IMR-90 (cell line): ENCODE measurements at regions not wholly inside any gene's neighbourhood (a gene's known extent, or its start where the extent isn't known, plus 50 kb on each side); places are given as distances from the start of the nearest gene placed in this dataset.

Experiments used
- ATAC-seq: fragments of 200-7000 bp; cut with Tn5 transposase; 2 replicates; pipeline ENCODE4 v1.9.1; 2020; ENCODE audit warnings: low read depth, mild to moderate bottlenecking, moderate library complexity
- BruUV-seq: library from RNA; stranded (reverse); fragments of 400-500 nt; replicated peaks from 2 replicates; lab custom pipeline; 2021; lab: Mats Ljungman, UMichigan
- CTCF ChIA-PET: fragments of 300-600 bp; formaldehyde crosslinking; extraction: SDS; loops from one replicate; lab custom pipeline; 2021; ENCODE audit warnings: antibody characterized with exemption; lab: Yijun Ruan, JAX
- POLR2A ChIA-PET: fragments of 300-600 bp; sonication (Branson Sonifier 250); formaldehyde crosslinking; loops from one replicate; lab custom pipeline; 2022; ENCODE audit warnings: antibody characterized with exemption; ENCODE audit not compliant: unreplicated experiment; lab: Charles Lee
- DNase-seq: peaks from one replicate; pipeline ENCODE4 v3.0.0; 2013
- H2AFZ ChIP-seq: replicated peaks from 2 replicates; pipeline ENCODE3; 2013; ENCODE audit warnings: low read length, mild to moderate bottlenecking; ENCODE audit not compliant: poor library complexity
- H2AK5ac ChIP-seq: 2 replicates; pipeline ENCODE4 v1.6.1; 2013; ENCODE audit warnings: low read depth, low read length, inconsistent platforms
- H2AK9ac ChIP-seq: replicated peaks from 2 replicates; pipeline ENCODE3; 2013; ENCODE audit warnings: mild to moderate bottlenecking, low read depth, low read length, moderate library complexity; ENCODE audit not compliant: poor library complexity
- H2BK120ac ChIP-seq: 2 replicates; pipeline ENCODE4 v1.6.1; 2013; ENCODE audit warnings: low read depth, low read length, inconsistent platforms
- H2BK15ac ChIP-seq: 3 replicates; pipeline ENCODE4 v1.6.1; 2013; ENCODE audit warnings: low read depth, low read length, inconsistent platforms
- H2BK20ac ChIP-seq: 2 replicates; pipeline ENCODE4 v1.6.1; 2013; ENCODE audit warnings: low read depth, mild to moderate bottlenecking, inconsistent platforms, low read length, moderate library complexity
- H2BK5ac ChIP-seq: 2 replicates; pipeline ENCODE4 v1.6.1; 2013; ENCODE audit warnings: mild to moderate bottlenecking, low read depth, low read length, inconsistent platforms; ENCODE audit not compliant: poor library complexity, severe bottlenecking
- H3K14ac ChIP-seq: replicated peaks from 2 replicates; pipeline ENCODE4 v1.6.1; 2013; ENCODE audit warnings: low read depth, low read length, inconsistent platforms
- H3K18ac ChIP-seq: 2 replicates; pipeline ENCODE4 v1.6.1; 2013; ENCODE audit warnings: low read depth, low read length, control low read depth
- H3K23ac ChIP-seq: 2 replicates; pipeline ENCODE4 v1.6.1; 2013; ENCODE audit warnings: low read depth, low read length, inconsistent platforms
- H3K27ac ChIP-seq: 2 replicates; pipeline ENCODE4 v1.5.1; 2013; ENCODE audit warnings: mild to moderate bottlenecking, control low read depth, low read length; ENCODE audit not compliant: insufficient read depth
- H3K27me3 ChIP-seq: 2 replicates; pipeline ENCODE4 v1.6.1; 2013; ENCODE audit warnings: low read length; ENCODE audit not compliant: control insufficient read depth, insufficient read depth
- H3K36me3 ChIP-seq: 2 replicates; pipeline ENCODE4 v1.6.1; 2013; ENCODE audit warnings: low read length, mixed read lengths; ENCODE audit not compliant: control insufficient read depth, insufficient read depth
- H3K4ac ChIP-seq: 2 replicates; pipeline ENCODE4 v1.6.1; 2013; ENCODE audit warnings: low read depth, low read length, inconsistent platforms
- H3K4me1 ChIP-seq: 2 replicates; pipeline ENCODE4 v1.6.1; 2013; ENCODE audit warnings: low read length, mixed read lengths; ENCODE audit not compliant: control insufficient read depth, insufficient read depth
- H3K4me2 ChIP-seq: 2 replicates; pipeline ENCODE4 v1.6.1; 2013; ENCODE audit warnings: low read depth, mild to moderate bottlenecking, control low read depth, low read length, moderate library complexity
- H3K4me3 ChIP-seq: 2 replicates; pipeline ENCODE4 v1.5.1; 2013; ENCODE audit warnings: low read depth, mild to moderate bottlenecking, control low read depth, low read length, moderate library complexity; ENCODE audit not compliant: insufficient read depth
- H3K56ac ChIP-seq: 2 replicates; pipeline ENCODE4 v1.6.1; 2013; ENCODE audit warnings: low read length, inconsistent platforms; ENCODE audit not compliant: insufficient read depth; ENCODE audit errors: extremely low read depth
- H3K79me1 ChIP-seq, 2 experiments: 2 replicates each; pipeline ENCODE4 v1.6.1; 2013; ENCODE audit warnings: low read length in 2 of 2, inconsistent platforms in 1 of 2, low read depth in 1 of 2
- H3K9ac ChIP-seq: 2 replicates; pipeline ENCODE4 v1.6.1; 2013; ENCODE audit warnings: low read depth, low read length, control low read depth
- H3K9me1 ChIP-seq: 2 replicates; pipeline ENCODE4 v1.6.1; 2013; ENCODE audit warnings: low read length, inconsistent platforms; ENCODE audit not compliant: insufficient read depth
- H3K9me3 ChIP-seq: 2 replicates; pipeline ENCODE4 v1.6.1; 2013; ENCODE audit warnings: low read length; ENCODE audit not compliant: control insufficient read depth, insufficient read depth
- H4K20me1 ChIP-seq: 2 replicates; pipeline ENCODE4 v1.6.1; 2013; ENCODE audit warnings: low read length, inconsistent platforms; ENCODE audit not compliant: insufficient read depth
- H4K5ac ChIP-seq: 2 replicates; pipeline ENCODE4 v1.6.1; 2013; ENCODE audit warnings: mild to moderate bottlenecking, low read depth, low read length, control low read depth
- H4K8ac ChIP-seq, 2 experiments: 2 replicates each; pipeline ENCODE4 v1.6.1; 2013; ENCODE audit warnings: low read depth in 2 of 2, low read length in 2 of 2, control low read depth in 1 of 2, inconsistent platforms in 1 of 2
- H4K91ac ChIP-seq: 2 replicates; pipeline ENCODE4 v1.6.1; 2013; ENCODE audit warnings: low read depth, low read length, inconsistent platforms; ENCODE audit not compliant: insufficient read depth
- BHLHE40 ChIP-seq: fragments of 150-350 bp; IDR thresholded peaks from 2 replicates; pipeline ENCODE4 v1.6.1; 2016; ENCODE audit warnings: mild to moderate bottlenecking, low read depth, low read length
- CHD1 ChIP-seq: IDR thresholded peaks from 2 replicates; pipeline ENCODE4 v1.6.1; 2012; ENCODE audit warnings: low read depth, low read length, improper control_type of control experiment
- FOS ChIP-seq: fragments of 150-350 bp; IDR thresholded peaks from 2 replicates; pipeline ENCODE4 v1.6.1; 2016; ENCODE audit warnings: low read depth, low read length
- MXI1 ChIP-seq: IDR thresholded peaks from 2 replicates; pipeline ENCODE4 v1.6.1; 2012; ENCODE audit warnings: low read depth, mild to moderate bottlenecking, low read length, moderate library complexity, borderline replicate concordance
- POLR2A ChIP-seq: IDR thresholded peaks from 2 replicates; pipeline ENCODE4 v1.6.1; 2012; ENCODE audit warnings: mild to moderate bottlenecking, low read depth, low read length
- RAD21 ChIP-seq: IDR thresholded peaks from 2 replicates; pipeline ENCODE4 v1.6.1; 2012; ENCODE audit warnings: low read length, improper control_type of control experiment
- RCOR1 ChIP-seq: IDR thresholded peaks from 2 replicates; pipeline ENCODE4 v1.6.1; 2012; ENCODE audit warnings: mild to moderate bottlenecking, low read length, improper control_type of control experiment; ENCODE audit not compliant: insufficient replicate concordance
- SMC3 ChIP-seq: fragments of 150-350 bp; IDR thresholded peaks from 2 replicates; pipeline ENCODE4 v1.6.1; 2016; ENCODE audit warnings: low read depth, mild to moderate bottlenecking, antibody characterized with exemption, low read length, moderate library complexity
- WGBS, 2 experiments: methylation state at CpG; one replicate each; pipeline versions ENCODE4 v1.1.5 to v1.1.7; 2013; ENCODE audit warnings: missing lambda C conversion rate in 2 of 2; ENCODE audit not compliant: insufficient read length in 1 of 2; ENCODE audit errors: extremely low coverage in 2 of 2; 5-methylcytosine and 5-hydroxymethylcytosine counted together
- dilution Hi-C: fragments of 300-500 bp; cut with HindIII; formaldehyde crosslinking; loops from one replicate; pipeline ENCODE4 v1.14.3; 2018; ENCODE audit warnings: low sequenced_read_pairs; ENCODE audit not compliant: unreplicated experiment
- in situ Hi-C: fragments of 300-500 bp; cut with MboI; formaldehyde crosslinking; loops from 3 replicates; pipeline ENCODE4 v1.14.3; 2019; ENCODE audit warnings: low sequenced_read_pairs, inconsistent platforms, mixed read lengths
- intact Hi-C: fragments of 100-400 bp; cut with micrococcal nuclease; formaldehyde crosslinking; loops from 2 replicates; pipeline ENCODE4 v1.10.0; 2022
- TF ChIP-seq, protein P1 (sequence below): fragments of 150-350 bp; IDR thresholded peaks from 2 replicates; pipeline ENCODE4 v1.6.1; 2017; ENCODE audit warnings: mild to moderate bottlenecking, antibody characterized with exemption, low read length, low read depth
- TF ChIP-seq, protein P2 (sequence below): conservative IDR thresholded peaks from 2 replicates; pipeline ENCODE4 v1.5.1; 2012; ENCODE audit warnings: mild to moderate bottlenecking, low read depth, low read length, improper control_type of control experiment
- TF ChIP-seq, protein P3 (sequence below): fragments of 150-350 bp; IDR thresholded peaks from 2 replicates; pipeline ENCODE4 v1.6.1; 2016; ENCODE audit warnings: low read depth, mild to moderate bottlenecking, low read length, moderate library complexity, borderline replicate concordance

- Histone ChIP-seq H2BK20ac (no peak overlapping the region), H2BK15ac (no peak overlapping the region), H3K4me1 (no peaks in the 10 kb centered on the region), H3K9ac (no peak overlapping the region), H3K4me2 (no peak overlapping the region), H2AK5ac (no peak overlapping the region), H2BK120ac (no peak overlapping the region), H3K56ac (no peak overlapping the region), H3K14ac (no peak overlapping the region), H3K4ac (no peak overlapping the region), H3K4me3 (no peak overlapping the region), H3K79me1 (no peaks in the 10 kb centered on the region), H4K8ac (no peak overlapping the region), H2BK5ac (no peak overlapping the region), H2AK9ac (no peak overlapping the region), H3K27ac (no peak overlapping the region), H3K18ac (no peak overlapping the region), H2AFZ (no peak overlapping the region), H4K91ac (no peak overlapping the region), H4K20me1 (no peaks in the 10 kb centered on the region), H3K9me1 (no peaks in the 10 kb centered on the region), H3K27me3 (no peaks in the 10 kb centered on the region), H3K36me3 (no peaks in the 10 kb centered on the region), H3K9me3 (peaks cover 28% of the 10 kb centered on the region), H3K23ac (no peak overlapping the region), H4K5ac (no peak overlapping the region)
- ChIA-PET CTCF (no interaction called here), POLR2A (no interaction called here)
- 65% methylated on average over 3 of the region's 10 CpGs; no CpG with 5 or more reads in 1 of the 2 experiments for WGBS, 2 experiments
- in situ Hi-C loops, result no loop called here
- TF ChIP-seq CHD1 (no peak), RAD21 (no peak), SMC3 (no peak), FOS (no peak), MXI1 (no peak), POLR2A (no peak), BHLHE40 (no peak), RCOR1 (no peak)
- TF ChIP-seq, protein P1, sequence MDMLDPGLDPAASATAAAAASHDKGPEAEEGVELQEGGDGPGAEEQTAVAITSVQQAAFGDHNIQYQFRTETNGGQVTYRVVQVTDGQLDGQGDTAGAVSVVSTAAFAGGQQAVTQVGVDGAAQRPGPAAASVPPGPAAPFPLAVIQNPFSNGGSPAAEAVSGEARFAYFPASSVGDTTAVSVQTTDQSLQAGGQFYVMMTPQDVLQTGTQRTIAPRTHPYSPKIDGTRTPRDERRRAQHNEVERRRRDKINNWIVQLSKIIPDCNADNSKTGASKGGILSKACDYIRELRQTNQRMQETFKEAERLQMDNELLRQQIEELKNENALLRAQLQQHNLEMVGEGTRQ, result no peak
- TF ChIP-seq, protein P2, sequence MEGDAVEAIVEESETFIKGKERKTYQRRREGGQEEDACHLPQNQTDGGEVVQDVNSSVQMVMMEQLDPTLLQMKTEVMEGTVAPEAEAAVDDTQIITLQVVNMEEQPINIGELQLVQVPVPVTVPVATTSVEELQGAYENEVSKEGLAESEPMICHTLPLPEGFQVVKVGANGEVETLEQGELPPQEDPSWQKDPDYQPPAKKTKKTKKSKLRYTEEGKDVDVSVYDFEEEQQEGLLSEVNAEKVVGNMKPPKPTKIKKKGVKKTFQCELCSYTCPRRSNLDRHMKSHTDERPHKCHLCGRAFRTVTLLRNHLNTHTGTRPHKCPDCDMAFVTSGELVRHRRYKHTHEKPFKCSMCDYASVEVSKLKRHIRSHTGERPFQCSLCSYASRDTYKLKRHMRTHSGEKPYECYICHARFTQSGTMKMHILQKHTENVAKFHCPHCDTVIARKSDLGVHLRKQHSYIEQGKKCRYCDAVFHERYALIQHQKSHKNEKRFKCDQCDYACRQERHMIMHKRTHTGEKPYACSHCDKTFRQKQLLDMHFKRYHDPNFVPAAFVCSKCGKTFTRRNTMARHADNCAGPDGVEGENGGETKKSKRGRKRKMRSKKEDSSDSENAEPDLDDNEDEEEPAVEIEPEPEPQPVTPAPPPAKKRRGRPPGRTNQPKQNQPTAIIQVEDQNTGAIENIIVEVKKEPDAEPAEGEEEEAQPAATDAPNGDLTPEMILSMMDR, result no peak
- TF ChIP-seq, protein P3, sequence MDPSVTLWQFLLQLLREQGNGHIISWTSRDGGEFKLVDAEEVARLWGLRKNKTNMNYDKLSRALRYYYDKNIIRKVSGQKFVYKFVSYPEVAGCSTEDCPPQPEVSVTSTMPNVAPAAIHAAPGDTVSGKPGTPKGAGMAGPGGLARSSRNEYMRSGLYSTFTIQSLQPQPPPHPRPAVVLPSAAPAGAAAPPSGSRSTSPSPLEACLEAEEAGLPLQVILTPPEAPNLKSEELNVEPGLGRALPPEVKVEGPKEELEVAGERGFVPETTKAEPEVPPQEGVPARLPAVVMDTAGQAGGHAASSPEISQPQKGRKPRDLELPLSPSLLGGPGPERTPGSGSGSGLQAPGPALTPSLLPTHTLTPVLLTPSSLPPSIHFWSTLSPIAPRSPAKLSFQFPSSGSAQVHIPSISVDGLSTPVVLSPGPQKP, result no peak
- dilution Hi-C loops, result no loop called here
- no peak for ATAC-seq
- no TSS peak for BruUV-seq
- intact Hi-C loops, result no loop called here
- no peak for DNase-seq
These were observed 597.3 kb upstream of the PLXNA2 start for GRCh38 chr1:208841436-208841835.
